NT2/D1 (cell line): ENCODE measurements at regions not wholly inside any gene's neighbourhood (a gene's known extent, or its start where the extent isn't known, plus 50 kb on each side); places are given as distances from the start of the nearest gene placed in this dataset.

Experiments used
- DNase-seq: peaks from one replicate; pipeline ENCODE4 v3.0.0-alpha.2; 2011; ENCODE audit warnings: low read depth, low spot score
- H3K27me3 ChIP-seq: 2 replicates; pipeline ENCODE4 v1.6.0; 2011; ENCODE audit warnings: mild to moderate bottlenecking; ENCODE audit not compliant: insufficient read length, insufficient read depth
- H3K36me3 ChIP-seq: 2 replicates; pipeline ENCODE4 v1.6.1; 2011; ENCODE audit warnings: mild to moderate bottlenecking, low read length, mixed read lengths; ENCODE audit not compliant: insufficient read depth, insufficient read length
- H3K4me1 ChIP-seq: 2 replicates; pipeline ENCODE4 v1.5.1; 2011; ENCODE audit not compliant: insufficient read depth, insufficient read length
- H3K4me3 ChIP-seq: 2 replicates; pipeline ENCODE4 v1.5.1; 2011; ENCODE audit warnings: low read depth; ENCODE audit not compliant: insufficient read length
- H3K9ac ChIP-seq: 2 replicates; pipeline ENCODE4 v1.6.0; 2011; ENCODE audit warnings: low read depth; ENCODE audit not compliant: insufficient read length
- H3K9me3 ChIP-seq: 2 replicates; pipeline ENCODE4 v1.5.1; 2011; ENCODE audit warnings: mild to moderate bottlenecking, low read length; ENCODE audit not compliant: insufficient read depth
- SUZ12 ChIP-seq: IDR thresholded peaks from 2 replicates; pipeline ENCODE4 v1.6.1; 2011; ENCODE audit not compliant: insufficient read length, insufficient read depth; ENCODE audit errors: extremely low read depth
- YY1 ChIP-seq: IDR thresholded peaks from 2 replicates; pipeline ENCODE4 v1.6.1; 2011; ENCODE audit not compliant: insufficient read length, insufficient read depth
- ZNF274 ChIP-seq: IDR thresholded peaks from 2 replicates; pipeline ENCODE4 v1.6.1; 2011; ENCODE audit warnings: mild to moderate bottlenecking, low read depth, low read length

DNA sequence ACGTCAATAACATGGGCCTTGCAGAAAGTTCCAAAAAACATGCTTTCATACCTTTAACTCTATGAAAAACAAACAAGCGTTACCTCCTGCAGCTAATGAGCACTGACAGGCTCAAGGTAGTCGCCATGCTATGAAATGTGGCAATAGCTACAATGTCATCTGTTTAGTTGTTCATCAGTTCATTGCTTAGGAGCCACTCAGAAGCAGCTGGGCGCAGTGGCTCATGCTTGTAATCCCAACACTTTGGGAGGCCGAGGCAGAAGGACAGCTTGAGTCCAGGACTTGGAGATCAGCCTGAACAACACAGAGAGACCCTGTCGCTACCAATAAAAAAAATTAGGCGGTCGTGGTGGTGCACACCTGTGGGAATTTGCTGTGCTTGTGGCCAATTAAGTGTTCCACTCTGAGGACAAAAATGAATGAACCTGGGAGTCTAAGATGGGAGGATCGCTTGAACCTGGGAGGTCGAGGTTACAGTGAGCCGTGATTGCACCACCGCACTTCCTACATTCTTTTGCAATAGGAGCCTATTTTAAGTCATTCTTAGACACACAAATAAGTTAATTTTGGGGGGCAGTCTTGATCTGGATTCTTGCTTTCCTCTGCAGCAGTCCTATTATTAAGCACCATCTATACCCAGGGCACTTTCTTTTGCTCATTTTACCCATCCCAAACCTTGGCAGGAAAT, 276.2 kb upstream of the KLF14 start:
- Histone ChIP-seq H3K4me3 (no peak overlapping the region), H3K9me3 (no peaks in the 10 kb centered on the region), H3K27me3 (no peaks in the 10 kb centered on the region), H3K36me3 (no peaks in the 10 kb centered on the region), H3K9ac (no peak overlapping the region), H3K4me1 (no peaks in the 10 kb centered on the region)
- TF ChIP-seq YY1 = no peak
- no peak for TF ChIP-seq ZNF274
- TF ChIP-seq SUZ12 = no peak
- no peak for DNase-seq

DNA sequence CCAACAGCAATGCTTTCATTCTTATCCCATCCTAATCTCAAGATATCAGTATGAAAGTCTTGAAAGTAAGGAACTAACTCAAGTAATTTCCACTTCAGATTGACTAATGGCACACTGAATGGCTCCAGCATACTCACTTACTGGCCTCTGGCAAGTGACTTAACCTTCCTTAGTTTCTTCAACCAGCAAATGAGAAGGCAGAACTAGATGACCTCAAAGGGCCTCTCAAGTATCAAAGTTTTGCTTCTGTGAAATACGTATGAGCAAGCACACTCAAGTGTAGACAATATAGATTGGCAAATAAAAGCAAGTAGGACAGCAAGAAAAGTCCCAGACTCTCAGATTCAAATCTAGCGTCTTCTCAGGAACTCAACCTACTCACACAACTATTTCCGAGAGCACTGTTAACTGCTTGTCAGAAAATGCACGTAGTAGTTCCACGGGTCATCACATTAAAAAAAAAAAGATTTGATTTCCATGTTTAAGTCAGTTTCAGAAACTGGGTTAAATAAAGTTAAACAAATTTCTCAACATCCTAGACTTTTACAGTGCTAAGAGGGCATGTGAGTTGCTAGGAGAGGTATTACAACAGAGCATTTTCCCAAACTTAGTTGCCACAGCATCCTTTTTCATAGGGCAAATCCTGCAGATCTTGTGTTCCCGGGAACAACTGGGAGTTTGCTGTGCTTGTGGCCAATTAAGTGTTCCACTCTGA, 276.9 kb upstream of the KLF14 start:
- no peaks in the 10 kb centered on the region for H3K4me1 ChIP-seq
- TF ChIP-seq YY1 = no peak
- TF ChIP-seq SUZ12 = no peak
- TF ChIP-seq ZNF274 = no peak
- H3K9me3 ChIP-seq = no peaks in the 10 kb centered on the region
- H3K27me3 ChIP-seq = no peaks in the 10 kb centered on the region
- H3K36me3 ChIP-seq = no peaks in the 10 kb centered on the region
- no peak overlapping the region for H3K4me3 ChIP-seq
- DNase-seq = no peak
- no peak overlapping the region for H3K9ac ChIP-seq

DNA sequence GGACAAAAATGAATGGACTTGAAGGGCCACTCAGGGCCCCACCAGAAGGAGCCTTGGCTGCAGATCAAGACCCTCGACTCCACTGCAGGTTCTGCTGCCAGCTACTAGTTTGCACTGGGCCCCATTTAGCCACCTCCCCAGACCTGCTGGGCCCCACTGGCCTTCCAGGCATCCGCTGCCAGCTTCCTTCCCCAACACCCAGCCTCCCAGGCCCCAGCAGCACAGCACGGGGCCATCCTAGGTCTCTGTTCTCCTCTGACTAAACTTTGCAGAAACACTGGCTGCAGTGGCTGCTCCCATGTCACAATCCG, 277.4 kb upstream of the KLF14 start:
- no peaks in the 10 kb centered on the region for H3K4me1 ChIP-seq
- no peak for DNase-seq
- H3K27me3 ChIP-seq = no peaks in the 10 kb centered on the region
- TF ChIP-seq YY1 = no peak
- no peak for TF ChIP-seq ZNF274
- TF ChIP-seq SUZ12 = no peak
- no peaks in the 10 kb centered on the region for H3K9me3 ChIP-seq
- no peak overlapping the region for H3K4me3 ChIP-seq
- no peaks in the 10 kb centered on the region for H3K36me3 ChIP-seq
- no peak overlapping the region for H3K9ac ChIP-seq

DNA sequence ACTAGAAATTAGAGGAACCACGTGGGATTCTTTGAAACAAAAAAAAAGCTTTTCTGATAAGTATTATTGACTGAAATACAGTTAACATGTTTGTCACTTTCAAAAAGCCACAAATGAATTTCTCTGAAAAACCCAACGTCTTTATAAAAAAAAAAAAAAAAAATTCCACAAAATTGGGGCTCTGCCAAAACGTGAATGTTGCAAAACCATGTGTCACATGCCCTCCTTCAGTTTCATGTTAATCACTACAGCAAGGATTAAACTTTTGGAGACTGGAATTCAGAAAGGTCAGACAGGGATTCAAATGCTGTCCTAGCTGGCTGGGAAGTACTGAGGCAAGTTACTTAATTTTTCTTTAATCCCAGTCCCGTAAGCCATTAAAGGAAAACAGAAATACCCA, 278.0 kb upstream of the KLF14 start:
- no peaks in the 10 kb centered on the region for H3K9me3 ChIP-seq
- no peaks in the 10 kb centered on the region for H3K27me3 ChIP-seq
- no peak overlapping the region for H3K9ac ChIP-seq
- no peaks in the 10 kb centered on the region for H3K36me3 ChIP-seq
- no peak overlapping the region for H3K4me3 ChIP-seq
- no peak for TF ChIP-seq SUZ12
- no peak for TF ChIP-seq YY1
- TF ChIP-seq ZNF274 = no peak
- no peak for DNase-seq
- H3K4me1 ChIP-seq = no peaks in the 10 kb centered on the region

DNA sequence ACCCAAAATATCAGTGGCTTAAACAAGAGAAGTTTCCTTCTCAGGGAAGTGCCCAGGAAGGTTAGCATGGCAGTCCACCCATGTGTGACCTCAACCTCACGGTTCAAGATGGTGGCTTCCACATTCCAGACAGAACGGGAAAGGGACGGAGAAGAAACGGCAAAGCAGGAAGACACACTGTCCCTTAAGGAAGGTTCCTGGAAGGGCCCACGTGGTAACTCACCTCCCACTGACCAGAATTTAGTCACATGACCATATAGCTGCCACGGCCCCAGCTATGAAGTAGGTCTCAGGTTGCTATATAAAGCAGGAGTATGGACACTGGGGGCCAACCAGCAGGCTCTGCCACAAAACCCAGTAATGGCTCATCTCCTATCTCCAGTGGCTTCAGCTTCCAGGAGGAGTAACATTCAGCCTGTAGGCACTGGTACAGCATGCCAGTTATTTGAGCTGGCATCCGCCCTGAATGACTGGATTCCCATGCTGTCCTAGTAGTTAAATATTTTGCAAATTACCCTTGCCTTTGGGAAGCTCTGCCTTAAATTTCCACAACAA, 278.5 kb upstream of the KLF14 start:
- Histone ChIP-seq H3K9ac (no peak overlapping the region), H3K27me3 (no peaks in the 10 kb centered on the region), H3K4me1 (no peaks in the 10 kb centered on the region), H3K4me3 (no peak overlapping the region), H3K9me3 (no peaks in the 10 kb centered on the region), H3K36me3 (no peaks in the 10 kb centered on the region)
- TF ChIP-seq ZNF274 (no peak), YY1 (no peak), SUZ12 (no peak)
- no peak for DNase-seq

DNA sequence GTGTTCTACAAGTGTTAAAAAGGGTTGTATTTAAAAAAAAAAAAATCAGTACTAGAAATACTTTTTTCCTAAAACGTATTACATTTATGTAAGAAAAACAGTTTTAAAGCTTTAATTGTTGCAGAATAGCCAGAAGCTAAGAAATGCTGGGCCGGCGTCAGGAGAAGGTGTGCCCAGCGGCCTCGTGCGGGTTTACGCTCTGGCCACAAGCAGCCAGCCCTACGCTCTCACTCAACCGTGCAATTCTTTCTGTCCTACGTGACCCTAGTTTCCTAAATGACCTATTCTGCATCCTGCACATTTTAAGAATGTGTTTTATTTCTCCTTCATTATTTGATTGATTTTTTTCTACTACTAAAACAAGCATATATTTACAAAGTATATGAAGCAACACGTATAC, 279.7 kb upstream of the KLF14 start:
- H3K4me3 ChIP-seq = no peak overlapping the region
- no peaks in the 10 kb centered on the region for H3K36me3 ChIP-seq
- no peak for TF ChIP-seq YY1
- TF ChIP-seq SUZ12 = no peak
- no peak for TF ChIP-seq ZNF274
- H3K4me1 ChIP-seq = no peaks in the 10 kb centered on the region
- no peaks in the 10 kb centered on the region for H3K27me3 ChIP-seq
- no peak for DNase-seq
- H3K9ac ChIP-seq = no peak overlapping the region
- no peaks in the 10 kb centered on the region for H3K9me3 ChIP-seq

DNA sequence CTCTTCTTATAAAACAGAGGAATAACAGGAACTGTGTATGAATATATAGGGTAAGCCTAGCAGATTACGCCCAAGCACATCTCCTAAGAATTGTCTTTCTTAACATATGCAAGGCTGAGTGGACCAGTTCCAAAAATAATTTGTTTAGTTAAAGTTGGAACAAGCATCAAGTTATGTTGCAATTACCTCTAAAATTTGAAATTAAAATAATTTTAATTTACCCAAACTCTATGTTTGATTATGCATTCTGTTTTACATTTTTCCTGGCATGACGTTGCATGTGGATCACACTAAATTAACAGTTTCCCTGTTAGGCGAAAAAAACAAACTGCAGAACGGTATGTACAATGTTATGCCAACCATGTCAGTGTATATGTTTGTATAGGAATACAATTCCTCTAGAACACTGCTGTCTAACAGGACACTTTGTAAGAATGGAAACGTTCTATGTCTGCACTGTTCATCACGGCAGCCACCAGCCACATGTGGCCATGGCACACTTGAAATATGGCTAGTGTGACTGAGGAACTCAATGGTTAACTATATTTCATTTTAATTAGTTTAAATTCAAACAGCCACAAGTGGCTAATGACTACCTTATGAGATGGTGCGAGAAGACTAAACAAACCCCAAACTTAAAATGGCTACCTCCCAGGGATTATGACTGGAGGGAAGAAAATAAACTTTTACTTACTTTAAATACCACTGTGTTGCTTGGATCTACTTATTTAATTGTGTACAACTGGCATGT, 281.1 kb upstream of the KLF14 start:
- Histone ChIP-seq H3K4me1 (no peaks in the 10 kb centered on the region), H3K27me3 (no peaks in the 10 kb centered on the region), H3K9me3 (no peaks in the 10 kb centered on the region), H3K36me3 (no peaks in the 10 kb centered on the region), H3K4me3 (no peak overlapping the region), H3K9ac (no peak overlapping the region)
- DNase-seq = no peak
- TF ChIP-seq SUZ12 (no peak), ZNF274 (no peak), YY1 (no peak)
